ENCODE measurements at regions not wholly inside any gene's neighbourhood (a gene's known extent, or its start where the extent isn't known, plus 50 kb on each side); places are given as distances from the start of the nearest gene placed in this dataset.

GRCh38 chr18:24590946-24591345 lies 130.5 kb downstream of the HRH4 start:
- FAIRE-seq (no peak), DNase-seq (ENCODE audit: low read depth) (no peak)
- no peak for TF ChIP-seq CTCF (IDR thresholded peaks at IDR 0.05; ENCODE audit: insufficient read depth, low read length, severe bottlenecking)
- Histone ChIP-seq H3K36me3 (ENCODE audit: control insufficient read depth, insufficient read depth, low read length) (no peaks in the 10 kb centered on the region), H3K27me3 (ENCODE audit: control insufficient read depth, insufficient read depth, low read length) (no peaks in the 10 kb centered on the region), H3K4me3 (ENCODE audit: low read depth, low read length) (no peak overlapping the region)

- H3K27me3 ChIP-seq (ENCODE audit: control insufficient read depth, insufficient read depth, low read length): no peaks in the 10 kb centered on the region
- no peaks in the 10 kb centered on the region for H3K36me3 ChIP-seq (ENCODE audit: control insufficient read depth, insufficient read depth, low read length)
- FAIRE-seq (no peak), DNase-seq (ENCODE audit: low read depth) (no peak)
- no peak for TF ChIP-seq CTCF (IDR thresholded peaks at IDR 0.05; ENCODE audit: insufficient read depth, low read length, severe bottlenecking)
- H3K4me3 ChIP-seq (ENCODE audit: low read depth, low read length): no peak overlapping the region
Measured at GRCh38 chr18:24593401-24593800, 133.0 kb downstream of the HRH4 start.

GRCh38 chr18:24593886-24594285 lies 133.4 kb downstream of the HRH4 start:
- Histone ChIP-seq H3K36me3 (ENCODE audit: control insufficient read depth, insufficient read depth, low read length) (no peaks in the 10 kb centered on the region), H3K4me3 (ENCODE audit: low read depth, low read length) (no peak overlapping the region), H3K27me3 (ENCODE audit: control insufficient read depth, insufficient read depth, low read length) (no peaks in the 10 kb centered on the region)
- DNase-seq (ENCODE audit: low read depth) (no peak), FAIRE-seq (no peak)
- no peak for TF ChIP-seq CTCF (IDR thresholded peaks at IDR 0.05; ENCODE audit: insufficient read depth, low read length, severe bottlenecking)

GRCh38 chr18:24595561-24596031 lies 135.2 kb downstream of the HRH4 start:
- TF ChIP-seq CTCF (IDR thresholded peaks at IDR 0.05; ENCODE audit: insufficient read depth, low read length, severe bottlenecking): no peak
- no peaks in the 10 kb centered on the region for H3K36me3 ChIP-seq (ENCODE audit: control insufficient read depth, insufficient read depth, low read length)
- FAIRE-seq (no peak), DNase-seq (ENCODE audit: low read depth) (no peak)
- H3K27me3 ChIP-seq (ENCODE audit: control insufficient read depth, insufficient read depth, low read length): no peaks in the 10 kb centered on the region
- H3K4me3 ChIP-seq (ENCODE audit: low read depth, low read length): no peak overlapping the region

- no peak for FAIRE-seq
Measured at GRCh38 chr18:24600076-24600654, 139.7 kb downstream of the HRH4 start.

More at GRCh38 chr18:24600076-24600654, 139.7 kb downstream of the HRH4 start:
- no peak overlapping the region for H3K4me3 ChIP-seq (ENCODE audit: low read depth, low read length)
- H3K36me3 ChIP-seq (ENCODE audit: control insufficient read depth, insufficient read depth, low read length): no peaks in the 10 kb centered on the region
- peak; percentile 42 for DNase-seq (ENCODE audit: low read depth)
- no peaks in the 10 kb centered on the region for H3K27me3 ChIP-seq (ENCODE audit: control insufficient read depth, insufficient read depth, low read length)
- peak; percentile 30 for TF ChIP-seq CTCF (IDR thresholded peaks at IDR 0.05; ENCODE audit: insufficient read depth, low read length, severe bottlenecking)
